ENCODE measurements at regions not wholly inside any gene's neighbourhood (a gene's known extent, or its start where the extent isn't known, plus 50 kb on each side); places are given as distances from the start of the nearest gene placed in this dataset.

- H3K4me1 Mint-ChIP-seq (ENCODE audit: unreplicated experiment) = no peaks in the 10 kb centered on the region
- no peak for TF ChIP-seq CTCF (IDR thresholded peaks at IDR 0.05; ENCODE audit: unreplicated experiment)
- H3K36me3 Mint-ChIP-seq (ENCODE audit: low read depth, unreplicated experiment) = no peaks in the 10 kb centered on the region
- no peak overlapping the region for H3K4me3 Mint-ChIP-seq (ENCODE audit: unreplicated experiment)
- DNase-seq (ENCODE audit: low spot score) = no peak
- no peak overlapping the region for H3K27ac Mint-ChIP-seq (ENCODE audit: unreplicated experiment)
- no peaks in the 10 kb centered on the region for H3K9me3 Mint-ChIP-seq (ENCODE audit: unreplicated experiment)
- H3K27me3 Mint-ChIP-seq (ENCODE audit: unreplicated experiment) = peaks cover 3% of the 10 kb centered on the region
These were observed 113.1 kb upstream of the ZNF217 start for GRCh38 chr20:53706466-53707370.

- H3K36me3 Mint-ChIP-seq (ENCODE audit: low read depth, unreplicated experiment) = no peaks in the 10 kb centered on the region
- TF ChIP-seq CTCF (IDR thresholded peaks at IDR 0.05; ENCODE audit: unreplicated experiment) = no peak
- no peak overlapping the region for H3K4me3 Mint-ChIP-seq (ENCODE audit: unreplicated experiment)
- H3K4me1 Mint-ChIP-seq (ENCODE audit: unreplicated experiment) = no peaks in the 10 kb centered on the region
- H3K27me3 Mint-ChIP-seq (ENCODE audit: unreplicated experiment) = peaks cover 3% of the 10 kb centered on the region
- no peak for DNase-seq (ENCODE audit: low spot score)
- no peaks in the 10 kb centered on the region for H3K9me3 Mint-ChIP-seq (ENCODE audit: unreplicated experiment)
- H3K27ac Mint-ChIP-seq (ENCODE audit: unreplicated experiment) = no peak overlapping the region
These were observed 112.4 kb upstream of the ZNF217 start for GRCh38 chr20:53706008-53706465.

GRCh38 chr20:53702617-53703016, 109.0 kb upstream of the ZNF217 start:
- no peak for TF ChIP-seq CTCF (IDR thresholded peaks at IDR 0.05; ENCODE audit: unreplicated experiment)
- Mint-ChIP-seq H3K27ac (ENCODE audit: unreplicated experiment) (no peak overlapping the region), H3K27me3 (ENCODE audit: unreplicated experiment) (peaks cover 3% of the 10 kb centered on the region), H3K36me3 (ENCODE audit: low read depth, unreplicated experiment) (no peaks in the 10 kb centered on the region), H3K9me3 (ENCODE audit: unreplicated experiment) (no peaks in the 10 kb centered on the region), H3K4me3 (ENCODE audit: unreplicated experiment) (no peak overlapping the region), H3K4me1 (ENCODE audit: unreplicated experiment) (no peaks in the 10 kb centered on the region)
- DNase-seq (ENCODE audit: low spot score) = no peak

- no peak for TF ChIP-seq CTCF (IDR thresholded peaks at IDR 0.05; ENCODE audit: unreplicated experiment)
- H3K27me3 Mint-ChIP-seq (ENCODE audit: unreplicated experiment) = no peaks in the 10 kb centered on the region
- H3K4me1 Mint-ChIP-seq (ENCODE audit: unreplicated experiment) = no peaks in the 10 kb centered on the region
- no peaks in the 10 kb centered on the region for H3K36me3 Mint-ChIP-seq (ENCODE audit: low read depth, unreplicated experiment)
- H3K27ac Mint-ChIP-seq (ENCODE audit: unreplicated experiment) = no peak overlapping the region
- H3K9me3 Mint-ChIP-seq (ENCODE audit: unreplicated experiment) = no peaks in the 10 kb centered on the region
- DNase-seq (ENCODE audit: low spot score) = no peak
- H3K4me3 Mint-ChIP-seq (ENCODE audit: unreplicated experiment) = no peak overlapping the region
These were observed 106.3 kb upstream of the ZNF217 start for GRCh38 chr20:53699906-53700305.

GRCh38 chr20:53699085-53699674, 105.5 kb upstream of the ZNF217 start:
- H3K36me3 Mint-ChIP-seq (ENCODE audit: low read depth, unreplicated experiment) = no peaks in the 10 kb centered on the region
- no peaks in the 10 kb centered on the region for H3K27me3 Mint-ChIP-seq (ENCODE audit: unreplicated experiment)

More at GRCh38 chr20:53699085-53699674, 105.5 kb upstream of the ZNF217 start:
- H3K27ac Mint-ChIP-seq (ENCODE audit: unreplicated experiment) = no peak overlapping the region
- no peak for TF ChIP-seq CTCF (IDR thresholded peaks at IDR 0.05; ENCODE audit: unreplicated experiment)
- H3K9me3 Mint-ChIP-seq (ENCODE audit: unreplicated experiment) = no peaks in the 10 kb centered on the region
- no peaks in the 10 kb centered on the region for H3K4me1 Mint-ChIP-seq (ENCODE audit: unreplicated experiment)
- no peak for DNase-seq (ENCODE audit: low spot score)
- H3K4me3 Mint-ChIP-seq (ENCODE audit: unreplicated experiment) = no peak overlapping the region
